Ishikawa (cell line): ENCODE measurements at regions not wholly inside any gene's neighbourhood (a gene's known extent, or its start where the extent isn't known, plus 50 kb on each side); places are given as distances from the start of the nearest gene placed in this dataset.

Source experiments
- CEBPB ChIP-seq: IDR thresholded peaks from 2 replicates; pipeline ENCODE4 v1.6.1; 2012
- CREB1 ChIP-seq: IDR thresholded peaks from 2 replicates; pipeline ENCODE4 v1.6.1; 2012; ENCODE audit warnings: low read depth
- EGR1 ChIP-seq: IDR thresholded peaks from 2 replicates; pipeline ENCODE4 v1.6.1; 2012
- EP300 ChIP-seq: IDR thresholded peaks from 2 replicates; pipeline ENCODE4 v1.6.1; 2012; ENCODE audit warnings: borderline replicate concordance
- FOXM1 ChIP-seq: IDR thresholded peaks from 2 replicates; pipeline ENCODE4 v1.6.1; 2012; ENCODE audit warnings: low read depth, borderline replicate concordance
- NFIC ChIP-seq: IDR thresholded peaks from 2 replicates; pipeline ENCODE4 v1.6.1; 2012
- RAD21 ChIP-seq: IDR thresholded peaks from 2 replicates; pipeline ENCODE4 v1.6.1; 2012; ENCODE audit warnings: low read depth
- TAF1 ChIP-seq: IDR thresholded peaks from 2 replicates; pipeline ENCODE4 v1.6.1; 2012; ENCODE audit warnings: low read depth, mild to moderate bottlenecking
- TCF12 ChIP-seq: IDR thresholded peaks from 2 replicates; pipeline ENCODE4 v1.6.1; 2012; ENCODE audit warnings: low read depth
- TEAD4 ChIP-seq: IDR thresholded peaks from 2 replicates; pipeline ENCODE4 v1.6.1; 2012
- YY1 ChIP-seq: IDR thresholded peaks from 2 replicates; pipeline ENCODE4 v1.6.1; 2012; ENCODE audit warnings: low read depth
- ZBTB7A ChIP-seq: IDR thresholded peaks from 2 replicates; pipeline ENCODE4 v1.6.1; 2012; ENCODE audit warnings: low read depth
- TF ChIP-seq, protein P1 (sequence below): IDR thresholded peaks from 2 replicates; pipeline ENCODE4 v1.6.1; 2012; ENCODE audit warnings: low read depth, mild to moderate bottlenecking
- TF ChIP-seq, protein P2 (sequence below): IDR thresholded peaks from 2 replicates; pipeline ENCODE4 v1.6.1; 2012
- TF ChIP-seq, protein P3 (sequence below): IDR thresholded peaks from 2 replicates; pipeline ENCODE4 v1.6.1; 2012

GRCh38 chr4:170202721-170203120 is 113.0 kb upstream of the AADAT start:
- TF ChIP-seq CREB1 (no peak), EP300 (no peak), FOXM1 (no peak), TAF1 (no peak), YY1 (no peak), TEAD4 (no peak), RAD21 (no peak)
- TF ChIP-seq, protein P1, sequence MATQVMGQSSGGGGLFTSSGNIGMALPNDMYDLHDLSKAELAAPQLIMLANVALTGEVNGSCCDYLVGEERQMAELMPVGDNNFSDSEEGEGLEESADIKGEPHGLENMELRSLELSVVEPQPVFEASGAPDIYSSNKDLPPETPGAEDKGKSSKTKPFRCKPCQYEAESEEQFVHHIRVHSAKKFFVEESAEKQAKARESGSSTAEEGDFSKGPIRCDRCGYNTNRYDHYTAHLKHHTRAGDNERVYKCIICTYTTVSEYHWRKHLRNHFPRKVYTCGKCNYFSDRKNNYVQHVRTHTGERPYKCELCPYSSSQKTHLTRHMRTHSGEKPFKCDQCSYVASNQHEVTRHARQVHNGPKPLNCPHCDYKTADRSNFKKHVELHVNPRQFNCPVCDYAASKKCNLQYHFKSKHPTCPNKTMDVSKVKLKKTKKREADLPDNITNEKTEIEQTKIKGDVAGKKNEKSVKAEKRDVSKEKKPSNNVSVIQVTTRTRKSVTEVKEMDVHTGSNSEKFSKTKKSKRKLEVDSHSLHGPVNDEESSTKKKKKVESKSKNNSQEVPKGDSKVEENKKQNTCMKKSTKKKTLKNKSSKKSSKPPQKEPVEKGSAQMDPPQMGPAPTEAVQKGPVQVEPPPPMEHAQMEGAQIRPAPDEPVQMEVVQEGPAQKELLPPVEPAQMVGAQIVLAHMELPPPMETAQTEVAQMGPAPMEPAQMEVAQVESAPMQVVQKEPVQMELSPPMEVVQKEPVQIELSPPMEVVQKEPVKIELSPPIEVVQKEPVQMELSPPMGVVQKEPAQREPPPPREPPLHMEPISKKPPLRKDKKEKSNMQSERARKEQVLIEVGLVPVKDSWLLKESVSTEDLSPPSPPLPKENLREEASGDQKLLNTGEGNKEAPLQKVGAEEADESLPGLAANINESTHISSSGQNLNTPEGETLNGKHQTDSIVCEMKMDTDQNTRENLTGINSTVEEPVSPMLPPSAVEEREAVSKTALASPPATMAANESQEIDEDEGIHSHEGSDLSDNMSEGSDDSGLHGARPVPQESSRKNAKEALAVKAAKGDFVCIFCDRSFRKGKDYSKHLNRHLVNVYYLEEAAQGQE, result no peak

DNA sequence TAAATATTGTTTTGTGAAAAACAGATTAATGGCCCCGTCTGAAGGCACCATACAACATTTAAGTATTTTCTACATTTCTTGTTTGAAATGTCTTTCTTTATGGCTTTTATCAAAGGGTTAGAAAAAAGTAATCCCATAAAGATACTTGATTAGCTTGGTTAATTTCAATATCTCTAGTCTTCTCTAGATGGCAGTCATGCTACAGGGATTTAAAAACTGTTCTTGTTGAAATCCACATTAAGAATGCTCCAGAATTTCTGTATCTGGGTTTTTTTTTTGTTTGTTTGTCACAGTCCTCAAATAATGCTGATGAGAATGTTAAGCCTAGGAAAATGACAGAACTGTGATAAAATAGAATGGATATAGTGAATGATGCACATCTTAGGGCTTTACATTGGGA is 109.0 kb upstream of the AADAT start:
- TF ChIP-seq NFIC, result no peak
- peak; percentile 27 for TF ChIP-seq RAD21

- peak; percentile 37; the same call in 1 of the 2 replicates for TF ChIP-seq CEBPB
These were observed 105.0 kb upstream of the AADAT start for GRCh38 chr4:170194794-170195193.

DNA sequence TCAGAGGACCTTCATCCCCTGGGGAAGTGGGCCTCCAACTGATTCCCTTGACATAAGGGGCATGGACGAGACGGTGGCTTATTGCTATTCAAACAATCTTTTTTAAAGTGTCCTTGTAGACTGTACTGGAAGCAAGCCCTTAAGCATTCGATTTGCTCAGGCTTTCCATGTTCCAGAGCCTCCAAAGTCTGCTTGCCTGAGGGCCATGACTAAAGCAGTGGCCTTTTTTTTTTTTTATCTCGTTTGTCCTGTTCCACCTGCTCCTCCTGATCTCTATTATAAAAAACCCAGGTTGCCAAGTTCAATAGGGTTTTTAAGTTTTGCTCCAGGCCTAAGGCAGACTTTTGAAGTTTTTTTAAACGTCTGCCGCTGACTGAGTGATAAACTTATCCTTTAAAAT is 103.7 kb upstream of the AADAT start:
- no peak for TF ChIP-seq CEBPB
- TF ChIP-seq, protein P2, sequence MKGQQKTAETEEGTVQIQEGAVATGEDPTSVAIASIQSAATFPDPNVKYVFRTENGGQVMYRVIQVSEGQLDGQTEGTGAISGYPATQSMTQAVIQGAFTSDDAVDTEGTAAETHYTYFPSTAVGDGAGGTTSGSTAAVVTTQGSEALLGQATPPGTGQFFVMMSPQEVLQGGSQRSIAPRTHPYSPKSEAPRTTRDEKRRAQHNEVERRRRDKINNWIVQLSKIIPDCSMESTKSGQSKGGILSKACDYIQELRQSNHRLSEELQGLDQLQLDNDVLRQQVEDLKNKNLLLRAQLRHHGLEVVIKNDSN, result no peak
- TF ChIP-seq TAF1, result no peak
- TF ChIP-seq TCF12, result no peak

DNA sequence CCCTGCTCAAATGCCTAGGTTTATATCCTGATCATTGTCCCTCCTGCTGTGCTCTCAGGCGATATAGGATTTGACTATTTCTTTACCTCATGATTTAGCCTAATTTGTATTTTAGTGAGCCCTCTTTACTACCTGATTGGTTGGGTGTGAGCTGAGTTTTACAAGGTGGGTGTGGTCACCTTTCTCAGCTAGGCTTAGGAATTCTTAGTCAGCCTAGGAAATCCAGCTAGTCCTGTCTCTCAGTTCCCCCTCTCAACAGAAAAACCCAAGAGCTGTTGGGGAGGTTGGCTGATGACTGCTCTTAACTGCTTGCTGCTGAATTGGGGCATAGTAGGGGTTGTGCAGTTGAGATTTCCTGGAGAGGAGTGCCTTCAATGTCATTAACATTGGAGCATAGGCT is 100.5 kb upstream of the AADAT start:
- TF ChIP-seq CEBPB, result no peak
- no peak for TF ChIP-seq TCF12
- no peak for TF ChIP-seq TAF1
- TF ChIP-seq, protein P2, result no peak
- no peak for TF ChIP-seq EGR1
- no peak for TF ChIP-seq CREB1
- TF ChIP-seq YY1, result no peak
- no peak for TF ChIP-seq FOXM1
- TF ChIP-seq TEAD4, result no peak
- TF ChIP-seq, protein P3, sequence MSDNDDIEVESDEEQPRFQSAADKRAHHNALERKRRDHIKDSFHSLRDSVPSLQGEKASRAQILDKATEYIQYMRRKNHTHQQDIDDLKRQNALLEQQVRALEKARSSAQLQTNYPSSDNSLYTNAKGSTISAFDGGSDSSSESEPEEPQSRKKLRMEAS, result no peak
- TF ChIP-seq ZBTB7A, result no peak
- no peak for TF ChIP-seq NFIC
- TF ChIP-seq, protein P1, result no peak

GRCh38 chr4:170170861-170171260 is 81.1 kb upstream of the AADAT start:
- TF ChIP-seq ZBTB7A (no peak), CREB1 (no peak), CEBPB (no peak), YY1 (no peak), RAD21 (no peak), NFIC (no peak), EGR1 (no peak), TEAD4 (no peak), TAF1 (no peak)
- TF ChIP-seq, protein P1, result no peak
- TF ChIP-seq, protein P2, result no peak
